C4-2B (cell line): ENCODE measurements at regions not wholly inside any gene's neighbourhood (a gene's known extent, or its start where the extent isn't known, plus 50 kb on each side); places are given as distances from the start of the nearest gene placed in this dataset.

Source experiments
- H3K27ac ChIP-seq: fragments of 450-650 bp; 2 replicates; pipeline ENCODE4 v1.5.1; 2017
- ZFX ChIP-seq: fragments of 450-650 bp; IDR thresholded peaks from 2 replicates; pipeline ENCODE4 v1.6.1; 2017
- TF ChIP-seq, protein P1 (sequence below): fragments of 450-650 bp; conservative IDR thresholded peaks from 2 replicates; pipeline ENCODE4 v1.5.1; 2017; ENCODE audit warnings: mild to moderate bottlenecking

DNA sequence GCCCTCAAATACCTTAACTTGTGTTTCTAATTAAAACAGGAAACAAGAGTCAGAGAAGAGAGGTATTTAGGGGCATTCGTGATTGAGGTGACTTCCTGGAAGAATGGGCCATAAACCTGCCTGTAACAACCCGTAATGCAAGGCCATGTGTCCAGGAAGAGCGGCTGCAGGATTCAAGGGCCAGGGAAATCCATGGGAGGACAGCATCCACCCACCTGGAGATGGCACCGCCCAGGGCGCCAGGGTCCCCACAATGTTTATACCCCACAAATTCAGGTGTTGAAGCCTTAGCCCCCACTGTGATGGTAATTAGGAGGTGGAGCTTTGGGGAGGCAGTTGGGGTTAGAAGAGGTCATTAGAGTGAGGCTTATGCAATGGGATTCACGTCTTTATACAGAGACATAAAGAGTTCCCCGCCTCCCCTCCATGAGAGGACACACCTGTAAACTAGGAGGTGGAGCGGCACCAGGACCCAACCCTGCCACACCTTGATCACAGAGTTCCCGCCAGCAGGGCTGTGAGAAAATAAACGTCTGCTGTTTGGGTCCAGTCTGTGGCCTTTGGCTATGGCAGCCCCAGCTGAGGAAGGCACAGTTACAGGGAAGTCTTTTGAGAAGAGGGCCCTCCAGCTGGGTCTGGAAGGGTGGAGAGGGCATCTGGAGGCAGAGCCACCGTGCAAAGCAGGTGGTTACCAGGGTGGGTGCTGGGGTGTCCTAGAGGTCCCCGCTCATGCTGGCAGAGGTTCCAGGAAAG, 1394.3 kb downstream of the TBC1D22A start:
- H3K27ac ChIP-seq: no peak overlapping the region
- TF ChIP-seq, protein P1, sequence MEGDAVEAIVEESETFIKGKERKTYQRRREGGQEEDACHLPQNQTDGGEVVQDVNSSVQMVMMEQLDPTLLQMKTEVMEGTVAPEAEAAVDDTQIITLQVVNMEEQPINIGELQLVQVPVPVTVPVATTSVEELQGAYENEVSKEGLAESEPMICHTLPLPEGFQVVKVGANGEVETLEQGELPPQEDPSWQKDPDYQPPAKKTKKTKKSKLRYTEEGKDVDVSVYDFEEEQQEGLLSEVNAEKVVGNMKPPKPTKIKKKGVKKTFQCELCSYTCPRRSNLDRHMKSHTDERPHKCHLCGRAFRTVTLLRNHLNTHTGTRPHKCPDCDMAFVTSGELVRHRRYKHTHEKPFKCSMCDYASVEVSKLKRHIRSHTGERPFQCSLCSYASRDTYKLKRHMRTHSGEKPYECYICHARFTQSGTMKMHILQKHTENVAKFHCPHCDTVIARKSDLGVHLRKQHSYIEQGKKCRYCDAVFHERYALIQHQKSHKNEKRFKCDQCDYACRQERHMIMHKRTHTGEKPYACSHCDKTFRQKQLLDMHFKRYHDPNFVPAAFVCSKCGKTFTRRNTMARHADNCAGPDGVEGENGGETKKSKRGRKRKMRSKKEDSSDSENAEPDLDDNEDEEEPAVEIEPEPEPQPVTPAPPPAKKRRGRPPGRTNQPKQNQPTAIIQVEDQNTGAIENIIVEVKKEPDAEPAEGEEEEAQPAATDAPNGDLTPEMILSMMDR: no peak
- no peak for TF ChIP-seq ZFX

DNA sequence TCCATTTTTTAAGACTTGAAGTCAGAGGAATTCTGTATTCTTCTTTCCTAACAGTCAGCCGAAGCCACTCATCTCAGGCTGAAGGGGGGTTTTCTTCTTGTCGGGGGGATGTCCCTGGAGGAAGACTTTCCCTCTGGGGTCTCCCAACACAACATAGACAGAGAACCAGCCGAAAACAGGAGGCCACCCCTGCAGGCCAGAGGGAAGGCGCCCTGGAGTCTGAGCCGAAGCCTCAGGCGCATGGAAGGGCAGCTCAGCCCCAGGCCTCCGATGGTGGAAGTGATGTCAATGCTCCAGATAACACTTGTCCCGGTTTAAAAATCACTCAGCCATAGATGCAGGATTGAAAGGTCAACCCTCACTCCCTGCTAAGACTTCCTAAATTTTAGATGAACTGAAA, 1393.0 kb downstream of the TBC1D22A start:
- H3K27ac ChIP-seq: no peak overlapping the region
- TF ChIP-seq, protein P1: no peak
- TF ChIP-seq ZFX: no peak

DNA sequence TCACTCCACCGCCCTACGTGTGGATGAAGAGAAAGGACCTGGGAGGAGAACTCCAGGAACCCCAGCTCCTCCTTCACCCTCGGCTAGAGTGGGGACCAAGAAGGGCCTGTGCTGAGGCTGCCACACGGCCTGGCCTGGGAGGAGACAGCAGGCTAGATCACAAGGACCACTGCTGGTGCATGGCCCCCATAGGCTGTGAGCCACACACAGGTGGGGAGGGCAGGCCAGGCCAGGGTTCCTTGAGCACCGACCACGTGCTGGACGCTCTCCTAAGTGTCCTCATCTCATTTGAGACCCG, 1392.4 kb downstream of the TBC1D22A start:
- no peak overlapping the region for H3K27ac ChIP-seq
- TF ChIP-seq, protein P1: no peak
- no peak for TF ChIP-seq ZFX

DNA sequence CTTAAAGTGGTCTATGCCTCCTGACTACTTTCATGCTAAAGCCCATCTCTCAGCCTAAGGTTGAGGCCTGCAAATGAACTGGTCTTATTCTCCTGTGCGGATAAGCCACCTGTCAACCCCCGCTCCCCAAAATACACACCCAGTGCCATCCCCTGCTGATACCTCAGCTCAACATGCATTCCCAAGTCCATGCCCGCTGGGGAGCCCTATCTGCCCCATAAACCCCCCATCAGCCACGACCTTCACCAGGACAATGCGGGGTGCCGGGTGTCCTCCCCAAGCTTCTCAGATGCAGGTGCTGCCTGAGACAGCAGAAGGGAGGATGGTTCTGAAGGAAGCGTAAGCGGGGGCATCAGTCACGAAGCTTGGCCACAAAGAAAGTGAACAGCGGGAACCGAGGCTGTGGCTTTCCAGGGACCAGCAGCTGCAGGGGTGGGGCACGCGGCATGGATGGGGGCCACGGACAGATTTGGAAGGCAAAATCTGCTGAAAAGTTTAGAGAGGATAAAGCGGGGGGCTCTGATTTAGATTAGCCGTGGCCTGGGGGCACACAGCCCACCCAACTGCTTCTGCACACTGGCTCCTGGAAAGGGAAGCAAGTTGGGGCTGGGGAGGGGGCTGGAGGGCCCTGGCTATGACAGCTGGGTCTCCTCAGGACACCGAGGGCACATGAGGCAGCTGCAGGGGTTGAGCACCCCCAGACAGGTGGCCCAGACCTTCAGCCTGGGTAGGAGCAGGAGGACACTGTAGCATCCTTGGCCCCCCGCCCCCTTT, 1391.9 kb downstream of the TBC1D22A start:
- TF ChIP-seq, protein P1: no peak
- no peak for TF ChIP-seq ZFX

DNA sequence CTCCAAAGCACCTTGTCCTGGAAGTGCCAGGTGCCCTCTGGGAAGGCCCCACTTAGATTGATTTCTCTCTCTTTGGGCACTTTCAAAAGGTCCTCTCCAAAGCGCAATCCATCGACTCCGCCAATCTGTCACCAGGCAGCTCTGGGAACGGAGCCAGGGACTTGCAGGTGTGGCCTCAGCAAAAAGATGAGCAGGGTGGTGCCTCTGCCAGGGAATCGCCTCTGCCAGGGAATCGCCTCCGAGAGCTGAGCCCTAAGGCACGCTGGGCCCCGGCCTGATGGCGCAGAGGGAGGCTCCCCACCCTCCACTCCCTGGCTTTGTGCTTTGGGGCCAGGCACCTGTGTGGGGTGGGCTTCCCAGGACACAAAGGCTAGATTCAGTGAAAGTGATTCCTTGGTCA, 1391.3 kb downstream of the TBC1D22A start:
- no peak for TF ChIP-seq ZFX
- TF ChIP-seq, protein P1: no peak
- no peak overlapping the region for H3K27ac ChIP-seq

More for the DNA sequence above, 1391.9 kb downstream of the TBC1D22A start:
- no peak overlapping the region for H3K27ac ChIP-seq

DNA sequence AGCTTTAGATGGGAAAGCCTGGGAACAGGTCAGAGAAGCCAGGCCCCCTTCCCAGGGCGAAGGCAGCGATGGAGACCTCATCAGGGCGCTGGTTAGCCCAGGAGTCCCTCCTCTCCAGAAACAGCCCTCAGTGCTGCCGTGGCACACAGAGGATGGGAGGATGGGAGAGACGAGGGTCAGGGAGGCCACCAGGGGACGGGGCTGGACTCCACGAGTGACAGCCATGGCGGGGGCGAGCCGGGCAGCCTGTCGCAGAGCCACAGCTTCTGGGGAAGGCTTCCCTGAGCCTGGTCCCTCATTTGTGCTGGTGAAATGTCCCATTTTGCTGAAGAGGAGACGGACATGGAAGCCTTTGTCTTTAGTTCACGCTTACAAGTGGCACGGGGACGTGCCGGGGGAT, 1390.5 kb downstream of the TBC1D22A start:
- H3K27ac ChIP-seq: no peak overlapping the region
- TF ChIP-seq, protein P1: no peak
- TF ChIP-seq ZFX: no peak

DNA sequence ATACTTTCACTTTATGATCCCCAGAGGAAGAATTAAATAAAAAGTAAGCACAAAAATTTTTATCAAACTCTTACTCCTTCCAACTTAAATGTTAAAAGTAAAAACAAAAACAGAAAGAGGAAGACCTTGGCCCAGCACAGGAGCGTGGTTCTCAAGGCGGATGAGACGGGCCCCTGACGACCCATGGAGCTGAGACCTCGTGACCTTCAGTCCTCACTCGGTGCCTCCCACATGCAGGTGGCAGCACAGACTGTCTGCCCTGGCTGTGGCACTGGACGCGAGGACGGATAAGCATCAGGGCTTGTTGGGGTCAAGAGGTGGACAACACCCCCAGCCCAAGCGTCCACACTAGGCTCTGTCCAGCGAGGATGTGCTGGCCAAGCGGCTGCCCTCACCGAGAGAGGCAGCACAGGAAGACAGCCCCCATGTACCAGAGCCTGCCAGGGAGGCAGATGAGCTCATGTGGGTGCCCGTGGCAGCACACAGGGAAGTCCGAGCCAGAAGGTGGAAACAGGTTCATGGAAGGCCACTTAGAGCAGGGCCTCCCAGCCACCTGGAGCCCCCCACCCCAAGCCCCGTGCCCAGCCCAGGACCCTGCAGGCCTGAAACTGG, 1389.8 kb downstream of the TBC1D22A start:
- no peak for TF ChIP-seq ZFX
- TF ChIP-seq, protein P1: no peak
- no peak overlapping the region for H3K27ac ChIP-seq
